HG02973 (cell line): ENCODE measurements at regions not wholly inside any gene's neighbourhood (a gene's known extent, or its start where the extent isn't known, plus 50 kb on each side); places are given as distances from the start of the nearest gene placed in this dataset.
A peak's percentile ranks its signal among the peaks of the same experiment; 100 is the strongest.
"Not testable (repeated sequence)": the region's sequence is repeated elsewhere in the genome, so short reads cannot be mapped to it uniquely, and the experiment has no call there.

ENCODE experiments used
- ATAC-seq: cut with Tn5 transposase; IDR thresholded peaks from one replicate; pipeline ENCODE4 v1.9.1; 2021; ENCODE audit warnings: moderate library complexity; ENCODE audit not compliant: unreplicated experiment

GRCh38 chr1:38481871-38482826, 377.4 kb downstream of the RRAGC start:
- no peak for ATAC-seq

GRCh38 chr1:38479662-38480061, 379.9 kb downstream of the RRAGC start:
- not testable (repeated sequence) for ATAC-seq

DNA sequence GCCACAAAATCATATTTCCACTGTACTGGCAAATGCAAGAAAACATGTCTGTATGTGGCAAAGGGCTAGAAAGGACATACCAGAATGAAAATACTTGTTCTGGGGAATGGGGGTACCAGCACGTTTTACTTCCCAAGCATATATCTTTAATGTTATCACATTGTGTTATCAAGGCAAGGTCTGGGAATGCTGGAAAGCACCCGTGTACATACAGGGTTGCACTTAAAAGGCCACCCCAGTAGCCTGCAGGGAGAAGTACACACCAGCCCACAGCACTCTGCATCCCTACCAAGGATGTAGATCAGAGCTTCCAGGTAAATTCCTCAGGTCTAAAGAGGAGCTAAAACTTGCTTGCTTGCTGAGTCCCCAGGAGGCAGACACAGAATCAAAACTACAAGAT, 381.8 kb downstream of the RRAGC start:
- ATAC-seq = no peak

- no peak for ATAC-seq
Measured at GRCh38 chr1:38476850-38477178, 382.8 kb downstream of the RRAGC start.

DNA sequence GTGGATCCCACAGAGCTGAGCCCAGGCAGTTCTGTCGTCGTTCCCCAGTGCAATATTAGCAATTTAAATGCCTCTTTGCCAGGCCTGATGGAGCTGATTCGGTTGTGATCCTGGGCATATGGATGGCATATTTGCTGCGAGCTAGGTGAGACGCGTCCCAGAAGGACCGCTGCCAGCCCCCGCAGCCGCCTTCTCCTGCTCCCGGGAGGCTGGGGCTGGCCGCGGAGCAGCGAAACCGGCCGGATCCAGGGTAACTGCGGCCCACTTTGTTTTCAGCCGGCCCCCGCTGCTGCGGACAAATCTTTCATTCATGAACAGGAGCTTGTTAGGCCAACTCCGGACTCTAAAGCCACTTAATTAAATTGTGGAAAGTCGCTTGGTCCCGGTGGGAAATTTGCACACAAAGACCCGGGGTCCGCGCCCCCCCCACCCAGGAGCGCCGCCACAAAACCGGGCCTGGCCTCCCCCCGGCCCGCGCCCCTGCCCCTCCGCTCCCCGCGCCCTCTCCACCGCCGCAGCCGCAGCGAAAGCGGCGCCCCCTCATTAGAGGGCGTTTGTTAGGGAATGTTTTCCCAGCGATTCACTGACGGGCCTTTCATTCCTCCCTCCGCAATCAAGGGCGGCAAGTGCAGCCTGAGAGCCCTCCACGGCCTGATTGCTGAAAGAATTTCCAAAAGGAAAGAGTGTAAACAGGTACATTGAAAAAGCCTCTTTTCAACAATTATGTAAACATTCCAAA, 383.3 kb downstream of the RRAGC start:
- ATAC-seq = no peak

DNA sequence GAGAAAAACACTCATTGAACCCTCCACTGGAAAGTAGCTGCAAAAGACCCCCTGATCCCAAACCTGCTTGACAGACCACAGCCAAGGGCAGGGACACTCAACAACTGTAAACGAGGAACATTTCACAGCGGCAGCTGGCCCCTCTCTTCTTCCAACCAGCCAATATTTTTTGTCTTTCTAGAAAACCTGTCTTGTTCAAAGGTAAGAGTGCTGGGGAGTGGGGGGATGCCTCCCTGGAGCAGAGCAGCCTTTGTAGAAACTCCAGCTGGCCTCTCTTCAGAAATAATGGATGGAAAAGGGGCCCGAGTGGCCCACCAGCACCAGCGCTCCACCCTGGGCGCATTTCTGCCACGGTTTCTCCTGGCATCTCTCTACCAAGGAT, 384.0 kb downstream of the RRAGC start:
- ATAC-seq = no peak

- peak; percentile 83 for ATAC-seq
Measured at GRCh38 chr1:38474738-38475623, 384.6 kb downstream of the RRAGC start.

DNA sequence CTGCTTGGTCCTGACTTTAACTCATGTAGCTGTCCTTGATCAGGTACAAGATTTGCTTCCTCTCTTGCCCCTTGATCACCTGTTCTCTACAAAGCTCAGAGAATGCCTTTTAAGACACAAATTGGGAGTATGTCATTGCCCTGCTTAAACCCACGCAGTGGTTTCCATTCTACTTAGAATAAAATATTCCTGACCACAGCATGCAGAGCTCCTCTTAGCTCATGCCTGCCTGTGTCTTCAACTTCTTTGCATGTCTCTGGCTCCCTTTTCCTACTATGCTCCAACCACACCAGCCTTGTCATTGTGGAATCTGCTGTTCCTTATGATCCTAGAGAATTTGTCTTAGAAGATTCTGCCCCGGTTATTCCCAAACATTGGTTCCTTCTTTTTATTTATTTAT, 393.1 kb downstream of the RRAGC start:
- no peak for ATAC-seq

- no peak for ATAC-seq
Measured at GRCh38 chr1:38465460-38465859, 394.1 kb downstream of the RRAGC start.

DNA sequence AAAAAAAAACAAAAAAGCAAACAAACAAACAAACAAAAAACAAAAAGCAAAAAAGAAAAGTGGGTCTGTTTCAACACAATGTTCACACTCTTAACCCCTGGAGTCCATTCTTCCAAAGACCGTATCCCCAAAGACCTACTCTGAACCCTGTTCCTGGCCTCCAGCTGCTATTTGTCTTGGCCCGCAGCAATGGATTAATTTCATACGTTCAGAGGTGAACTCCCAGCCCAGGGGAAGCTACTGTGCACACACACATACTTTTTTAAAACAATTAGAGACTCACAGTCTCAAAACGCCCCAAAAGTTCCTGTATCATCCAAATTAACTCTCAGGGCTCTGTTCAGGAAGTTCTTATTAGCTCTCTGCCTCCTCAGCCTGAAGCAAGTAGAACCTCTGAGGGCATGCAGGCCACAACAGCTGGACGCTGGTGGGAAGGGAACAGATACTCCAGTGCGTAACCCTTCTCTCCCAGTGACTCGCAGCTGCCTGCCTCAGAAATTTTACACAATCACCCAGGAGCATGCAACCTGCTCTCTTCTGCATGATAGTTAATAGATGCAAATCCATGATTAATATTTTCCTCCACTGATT, 395.4 kb downstream of the RRAGC start:
- ATAC-seq = no peak

DNA sequence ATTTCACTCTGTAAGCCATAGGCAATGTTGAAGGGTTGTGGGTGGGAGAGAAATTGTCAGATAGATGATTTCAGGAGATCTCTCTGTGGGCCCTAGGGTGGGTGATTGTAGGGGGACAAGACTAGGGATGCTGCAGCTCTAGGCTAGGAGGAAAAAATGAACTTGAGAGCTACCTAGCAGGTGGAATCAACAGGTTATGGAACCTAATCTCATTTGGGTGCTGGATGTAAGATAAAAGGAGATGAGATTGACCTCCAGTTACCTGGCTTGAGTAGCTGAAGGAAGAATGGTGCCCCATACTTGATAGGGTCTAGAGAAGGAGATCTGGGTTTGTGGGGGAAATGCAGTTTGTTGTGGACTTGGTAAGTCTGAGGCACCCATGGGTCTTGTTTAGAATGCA, 396.5 kb downstream of the RRAGC start:
- no peak for ATAC-seq

GRCh38 chr1:38456531-38456876, 403.1 kb downstream of the RRAGC start:
- ATAC-seq = no peak

DNA sequence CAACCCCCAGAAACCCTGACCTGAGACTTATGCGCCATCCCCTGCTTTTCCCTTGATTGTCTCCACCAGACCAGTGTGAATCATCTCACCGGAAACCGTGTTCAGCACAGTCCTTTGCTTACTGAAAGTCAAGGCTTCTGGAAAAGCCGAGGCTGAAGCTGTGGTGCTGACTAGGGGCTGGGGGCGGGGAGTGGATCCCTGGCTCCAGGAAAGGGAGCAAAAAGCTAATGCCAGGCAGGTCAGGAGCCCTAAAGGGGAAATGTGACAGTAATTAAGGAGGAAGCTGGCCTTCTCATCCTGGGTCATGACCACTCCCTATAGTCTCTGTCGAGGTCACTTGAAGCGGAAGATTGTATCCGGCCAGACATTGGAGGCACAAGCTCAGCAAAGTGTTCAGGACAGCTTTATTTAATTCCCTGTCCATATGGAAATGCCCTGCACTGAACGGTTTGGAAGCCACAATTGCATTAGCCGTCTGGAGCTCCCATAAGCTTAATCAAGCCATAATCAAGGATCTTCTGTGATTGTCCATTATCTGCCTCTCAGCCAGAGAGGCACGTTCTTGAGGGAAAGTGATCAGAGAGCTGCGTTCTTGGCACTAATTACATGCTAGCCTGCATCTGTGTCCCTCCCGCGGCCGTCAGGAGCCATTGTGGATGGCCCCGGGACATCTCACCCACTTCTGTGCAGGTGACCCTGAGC, 403.6 kb downstream of the RRAGC start:
- no peak for ATAC-seq

DNA sequence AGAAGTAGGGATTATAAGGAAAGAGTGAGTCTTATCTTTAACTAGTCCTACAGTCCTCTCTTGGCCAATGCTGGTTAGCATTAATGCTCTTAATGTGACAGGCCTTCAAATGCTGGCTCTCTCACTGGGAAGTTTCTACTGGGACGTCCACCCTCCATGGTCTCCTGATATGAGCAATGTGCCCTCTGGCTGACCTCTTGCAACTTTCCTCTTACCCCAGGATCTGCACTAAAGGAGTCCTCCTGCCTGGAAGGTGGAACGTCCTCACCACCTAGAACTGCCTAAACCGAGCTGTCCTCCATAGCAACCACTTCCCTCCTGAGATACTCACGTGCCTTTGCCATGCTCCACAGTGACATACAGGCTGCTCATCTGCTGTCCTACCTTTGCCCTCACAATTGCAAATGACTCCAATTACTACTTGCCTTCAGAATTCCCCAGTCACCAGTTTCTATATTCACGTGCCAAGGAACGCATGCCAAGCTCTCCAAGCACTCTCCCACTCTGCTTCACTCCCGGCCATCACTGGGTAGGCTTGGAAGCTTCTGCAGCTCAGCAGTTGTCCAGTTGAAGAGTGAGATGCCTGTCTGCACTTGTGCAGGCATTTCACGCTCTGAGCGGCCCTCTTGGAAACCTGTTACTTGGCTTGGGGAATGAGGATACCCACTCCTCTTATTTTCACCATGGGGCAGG, 404.7 kb downstream of the RRAGC start:
- no peak for ATAC-seq

- ATAC-seq = no peak
Measured at GRCh38 chr1:38454236-38454635, 405.3 kb downstream of the RRAGC start.

- no peak for ATAC-seq
Measured at GRCh38 chr1:38452246-38452645, 405.7 kb upstream of the POU3F1 start.

GRCh38 chr1:38451541-38451993, 405.0 kb upstream of the POU3F1 start:
- ATAC-seq = no peak

GRCh38 chr1:38448893-38449292, 402.3 kb upstream of the POU3F1 start:
- ATAC-seq = no peak

DNA sequence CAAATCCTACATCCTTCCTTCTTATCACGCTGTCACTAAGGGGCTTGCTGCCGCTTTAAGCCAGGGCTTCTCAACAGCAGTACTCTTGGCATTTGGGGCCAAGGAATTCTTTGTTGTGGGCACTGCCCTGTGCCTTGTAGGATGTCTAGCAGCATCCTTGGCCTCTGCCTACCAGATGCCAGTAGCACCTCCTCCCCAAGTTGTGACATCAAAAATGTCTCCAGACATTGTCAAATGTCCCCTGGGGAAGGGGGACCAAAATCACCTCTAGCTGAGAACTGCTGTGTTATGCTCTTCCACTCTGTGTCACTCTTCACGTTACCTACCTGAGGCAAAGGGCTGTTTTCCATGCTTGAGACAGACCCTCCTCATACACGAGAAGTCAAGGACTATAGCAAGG, 400.3 kb upstream of the POU3F1 start:
- no peak for ATAC-seq
